ENCODE measurements at regions not wholly inside any gene's neighbourhood (a gene's known extent, or its start where the extent isn't known, plus 50 kb on each side); places are given as distances from the start of the nearest gene placed in this dataset.

DNA sequence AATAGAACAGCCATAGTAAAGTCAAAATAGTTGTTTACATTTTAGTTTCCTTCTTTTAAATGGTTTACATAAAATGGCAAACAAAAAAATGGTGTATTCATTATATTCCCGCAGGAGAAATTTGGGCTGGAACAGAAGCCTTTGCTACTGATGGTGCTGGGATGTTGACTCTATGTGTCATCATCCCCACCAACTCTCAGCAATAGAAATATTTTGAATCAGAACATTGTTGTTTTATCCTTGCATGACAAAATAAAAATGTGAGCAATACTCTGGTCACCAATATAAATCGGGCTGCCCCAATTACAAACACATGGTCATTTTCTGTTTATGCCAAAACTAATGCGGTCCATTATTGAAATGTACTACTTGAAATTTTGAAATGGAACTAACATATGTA lies 1131.6 kb upstream of the PCDH7 start:
- DNase-seq (ENCODE audit: low read depth in 1 of 2, low spot score in 2 of 2) (no peak), FAIRE-seq (no peak)
- Histone ChIP-seq H3K4ac (replicated peaks; ENCODE audit: insufficient read length, low read depth, low read length) (no peak overlapping the region), H4K5ac (ENCODE audit: insufficient read length, low read depth, low read length) (no peak overlapping the region), H4K20me1 (replicated peaks in 1 of 2; ENCODE audit: control insufficient read depth in 1 of 2, insufficient read depth in 2 of 2, low read length in 2 of 2) (no peaks in the 10 kb centered on the region), H2BK20ac (ENCODE audit: low read length) (no peak overlapping the region), H3K23ac (ENCODE audit: insufficient read length) (no peak overlapping the region), H3K18ac (ENCODE audit: extremely low read depth, low read length) (no peak overlapping the region), H3K4me1 (replicated peaks in 1 of 4; ENCODE audit: control insufficient read depth in 3 of 4, insufficient read depth in 4 of 4, low read length in 3 of 4) (no peaks in the 10 kb centered on the region), H3K9ac (replicated peaks in 1 of 4; ENCODE audit: extremely low read depth in 1 of 4, low read depth in 3 of 4, low read length in 3 of 4) (no peak overlapping the region), H2AFZ (ENCODE audit: low read length) (no peak overlapping the region), H3K4me3 (ENCODE audit: extremely low read depth in 1 of 4, insufficient read depth in 2 of 4, low read depth in 3 of 4, low read length in 4 of 4) (no peak overlapping the region), H3K56ac (replicated peaks; ENCODE audit: insufficient read length, low read depth, low read length) (no peak overlapping the region), H3K9me3 (ENCODE audit: insufficient read depth in 2 of 2, low read depth in 1 of 2, low read length in 1 of 2) (no peaks in the 10 kb centered on the region; a peak in 1 of 4 replicates), H3K79me1 (ENCODE audit: low read depth, low read length) (no peaks in the 10 kb centered on the region), H4K91ac (replicated peaks; ENCODE audit: insufficient read length, low read length) (no peak overlapping the region), H3K27me3 (replicated peaks in 1 of 4; ENCODE audit: control insufficient read depth in 3 of 4, extremely low read depth in 1 of 4, insufficient read depth in 3 of 4, low read length in 3 of 4) (peaks cover 0 to 1% (median 0%) of the 10 kb centered on the region in 4 experiments; a peak in 1 of 7 replicates), H3K79me2 (ENCODE audit: control insufficient read depth in 1 of 2, insufficient read depth in 2 of 2, low read length in 2 of 2) (no peaks in the 10 kb centered on the region), H2BK12ac (ENCODE audit: low read depth, low read length) (no peak overlapping the region), H2AK5ac (ENCODE audit: low read depth, low read length) (no peak overlapping the region), H3K23me2 (ENCODE audit: low read depth, low read length) (no peaks in the 10 kb centered on the region), H2BK15ac (ENCODE audit: low read length) (no peak overlapping the region), H2BK5ac (ENCODE audit: low read depth, low read length) (no peak overlapping the region), H3K4me2 (ENCODE audit: insufficient read depth in 1 of 2, low read depth in 2 of 2, low read length in 2 of 2) (no peak overlapping the region), H3K14ac (ENCODE audit: insufficient read length) (no peak overlapping the region), H4K8ac (ENCODE audit: extremely low read depth, insufficient read depth, low read length) (no peak overlapping the region), H2BK120ac (replicated peaks; ENCODE audit: low read depth, low read length) (no peak overlapping the region), H3K36me3 (ENCODE audit: control insufficient read depth in 2 of 4, insufficient read depth in 4 of 4, low read length in 3 of 4) (no peaks in the 10 kb centered on the region), H3K27ac (ENCODE audit: low read depth, low read length) (no peak overlapping the region)
- POLR2A ChIA-PET (ENCODE audit: partially characterized antibody): no interaction called here
- WGBS, 2 experiments (ENCODE audit: extremely low coverage in 1 of 2, insufficient coverage in 1 of 2, insufficient read length in 1 of 2, insufficient replicate concordance in 2 of 2, low coverage in 1 of 2, low lambda C conversion rate in 2 of 2, missing lambda C conversion rate in 1 of 2): 65% methylated on average over 3 of the region's 3 CpGs; no CpG with 5 or more reads in 1 of the 2 experiments
- TF ChIP-seq RBBP5 (IDR thresholded peaks at IDR 0.05; ENCODE audit: borderline replicate concordance, low read depth, low read length): no peak
- TF ChIP-seq, protein P1, sequence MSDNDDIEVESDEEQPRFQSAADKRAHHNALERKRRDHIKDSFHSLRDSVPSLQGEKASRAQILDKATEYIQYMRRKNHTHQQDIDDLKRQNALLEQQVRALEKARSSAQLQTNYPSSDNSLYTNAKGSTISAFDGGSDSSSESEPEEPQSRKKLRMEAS (IDR thresholded peaks at IDR 0.05): no peak
- no peak for TF ChIP-seq CHD2 (IDR thresholded peaks at IDR 0.05; ENCODE audit: low read length)
- no peak for TF ChIP-seq MAFK (IDR thresholded peaks at IDR 0.05; ENCODE audit: low read depth, low read length)
- TF ChIP-seq ZNF274 (IDR thresholded peaks at IDR 0.05; ENCODE audit: borderline replicate concordance, extremely low read depth, low read length): no peak
- TF ChIP-seq SAP30 (IDR thresholded peaks at IDR 0.05; ENCODE audit: insufficient read depth, insufficient replicate concordance, low read length): no peak
- no peak for TF ChIP-seq EZH2 (IDR thresholded peaks at IDR 0.05; ENCODE audit: low read depth, low read length, severe bottlenecking)
- CTCF ChIA-PET (ENCODE audit: partially characterized antibody): no interaction called here
